ENCODE measurements at regions not wholly inside any gene's neighbourhood (a gene's known extent, or its start where the extent isn't known, plus 50 kb on each side); places are given as distances from the start of the nearest gene placed in this dataset.
"Not testable (repeated sequence)": the region's sequence is repeated elsewhere in the genome, so short reads cannot be mapped to it uniquely, and the experiment has no call there.

DNA sequence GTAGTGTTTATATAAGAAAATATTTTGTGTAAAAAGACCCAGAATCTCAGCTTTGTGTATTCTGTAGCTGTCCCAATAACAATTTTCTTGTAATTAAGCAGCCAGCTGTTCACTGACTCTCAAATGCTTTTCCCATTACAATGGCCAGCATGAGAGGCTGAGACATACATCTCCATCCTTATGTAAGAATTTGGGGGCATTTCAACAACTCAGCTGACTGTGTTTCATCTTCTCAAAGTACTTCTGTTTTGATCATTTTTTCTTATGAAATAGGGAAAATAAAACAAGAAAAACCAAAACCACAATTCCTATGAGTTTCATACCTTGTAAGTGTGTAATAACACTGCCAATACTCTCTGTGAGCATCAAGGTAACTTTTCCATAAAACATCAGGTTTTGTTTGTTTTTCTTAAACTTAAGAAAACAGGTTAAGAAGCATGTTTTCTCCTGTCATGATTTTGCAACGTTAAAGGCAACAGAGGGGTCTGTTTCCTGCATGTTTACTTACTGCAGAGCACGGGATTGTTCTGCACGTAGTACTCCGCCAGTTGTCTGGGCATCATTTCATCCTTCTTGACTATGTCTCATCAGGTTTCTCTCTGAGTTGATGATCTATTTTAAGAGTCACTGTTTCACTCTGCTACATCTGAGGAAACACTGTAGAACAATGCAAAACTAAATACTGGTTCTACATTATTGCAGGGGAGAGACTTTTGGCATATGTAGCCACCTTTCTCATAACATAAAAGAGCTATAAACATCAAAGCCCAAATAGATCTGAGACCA is 62.9 kb upstream of the CYRIA start:
- Histone ChIP-seq H3K9me3 (no peaks in the 10 kb centered on the region), H3K9ac (no peak overlapping the region), H3K4me2 (no peak overlapping the region), H3K36me3 (replicated peaks in 1 of 2; ENCODE audit: control insufficient read depth in 1 of 2, insufficient read depth in 2 of 2, low read length in 1 of 2) (no peaks in the 10 kb centered on the region), H3F3A (replicated peaks; ENCODE audit: insufficient read depth) (no peaks in the 10 kb centered on the region), H3K4me1 (ENCODE audit: control insufficient read depth in 1 of 2, insufficient read depth in 2 of 2, low read depth in 1 of 2, low read length in 1 of 2) (peaks cover 0 to 4% of the 10 kb centered on the region in 2 experiments; a peak in 1 of 4 replicates), H4K20me1 (ENCODE audit: insufficient read depth) (no peaks in the 10 kb centered on the region), H3K79me2 (ENCODE audit: insufficient read depth) (no peaks in the 10 kb centered on the region), H3K4me3 (ENCODE audit: low read depth in 2 of 2, low read length in 1 of 2) (no peak overlapping the region), H2AFZ (ENCODE audit: low read depth) (no peak overlapping the region), H3K27me3 (ENCODE audit: insufficient read depth) (no peaks in the 10 kb centered on the region), H3K9me2 (no peaks in the 10 kb centered on the region), H3K27ac (ENCODE audit: low read depth in 2 of 2, low read length in 1 of 2) (no peak overlapping the region)
- POLR2A ChIA-PET: no interaction called here
- TF ChIP-seq TCF12 (IDR thresholded peaks at IDR 0.05) (no peak), MXI1 (IDR thresholded peaks at IDR 0.05; ENCODE audit: low read depth, low read length) (no peak), ZBTB33 (IDR thresholded peaks at IDR 0.05; ENCODE audit: borderline replicate concordance, low read depth) (no peak), EZH2phosphoT487 (IDR thresholded peaks at IDR 0.05; ENCODE audit: borderline replicate concordance, low read depth) (no peak), SIN3A (IDR thresholded peaks at IDR 0.05; ENCODE audit: borderline replicate concordance, low read depth, low read length) (no peak), TAF1 (IDR thresholded peaks at IDR 0.05; ENCODE audit: borderline replicate concordance, low read depth, low read length) (no peak), JUND (IDR thresholded peaks at IDR 0.05) (no peak), RCOR1 (IDR thresholded peaks at IDR 0.05; ENCODE audit: low read length) (no peak), EP300 (IDR thresholded peaks at IDR 0.05; ENCODE audit: borderline replicate concordance in 1 of 2, low read depth in 1 of 2, low read length in 1 of 2) (no peak), GABPA (IDR thresholded peaks at IDR 0.05; ENCODE audit: low read depth) (no peak)
- CTCF ChIA-PET: interaction anchor here (1.7 kb wide), 1 partner anchor 29 kb away, joined by 4 read pairs; no protein-coding TSS in a partner anchor
- WGBS (ENCODE audit: low lambda C conversion rate): 31% methylated on average over 4 of the region's 4 CpGs
- no peak for DNase-seq

- H3F3A ChIP-seq (replicated peaks; ENCODE audit: insufficient read depth); H3K4me1 ChIP-seq (ENCODE audit: control insufficient read depth in 1 of 2, insufficient read depth in 2 of 2, low read depth in 1 of 2, low read length in 1 of 2); H4K20me1 ChIP-seq (ENCODE audit: insufficient read depth); H3K9me2 ChIP-seq; POLR2A ChIA-PET; H3K4me2 ChIP-seq; H2AFZ ChIP-seq (ENCODE audit: low read depth); H3K9ac ChIP-seq; H3K36me3 ChIP-seq (replicated peaks in 1 of 2; ENCODE audit: control insufficient read depth in 1 of 2, insufficient read depth in 2 of 2, low read length in 1 of 2); H3K4me3 ChIP-seq (ENCODE audit: low read depth in 2 of 2, low read length in 1 of 2); DNase-seq; H3K9me3 ChIP-seq; H3K79me2 ChIP-seq (ENCODE audit: insufficient read depth); H3K27ac ChIP-seq (ENCODE audit: low read depth in 2 of 2, low read length in 1 of 2); H3K27me3 ChIP-seq (ENCODE audit: insufficient read depth): not testable (repeated sequence)
- 38% methylated on average over 2 of the region's 2 CpGs for WGBS (ENCODE audit: low lambda C conversion rate)
- CTCF ChIA-PET: interaction anchor here (1.0 to 2.2 kb wide), 2 partner anchors 29 to 113 kb away, joined by 4 to 11 read pairs; no protein-coding TSS in a partner anchor
These were observed 62.2 kb upstream of the CYRIA start for GRCh38 chr2:16727849-16728248.
